ENCODE measurements at regions not wholly inside any gene's neighbourhood (a gene's known extent, or its start where the extent isn't known, plus 50 kb on each side); places are given as distances from the start of the nearest gene placed in this dataset.
"Not testable (repeated sequence)": the region's sequence is repeated elsewhere in the genome, so short reads cannot be mapped to it uniquely, and the experiment has no call there.

- H3K4me3 ChIP-seq (ENCODE audit: low read depth, low read length): no peak overlapping the region
- DNase-seq (ENCODE audit: low read depth): no peak
- TF ChIP-seq CTCF (IDR thresholded peaks at IDR 0.05; ENCODE audit: insufficient read depth, low read length): no peak
Observed at GRCh38 chr18:78433562-78433961, 546.1 kb upstream of the SALL3 start.

- no peak overlapping the region for H3K4me3 ChIP-seq (ENCODE audit: low read depth, low read length)
- TF ChIP-seq CTCF (IDR thresholded peaks at IDR 0.05; ENCODE audit: insufficient read depth, low read length): no peak
- no peak for DNase-seq (ENCODE audit: low read depth)
Observed at GRCh38 chr18:78436110-78436509, 543.5 kb upstream of the SALL3 start.

- not testable (repeated sequence) for DNase-seq (ENCODE audit: low read depth); H3K4me3 ChIP-seq (ENCODE audit: low read depth, low read length)
Observed at GRCh38 chr18:78438235-78438634, 541.4 kb upstream of the SALL3 start.

- no peak overlapping the region for H3K4me3 ChIP-seq (ENCODE audit: low read depth, low read length)
- TF ChIP-seq CTCF (IDR thresholded peaks at IDR 0.05; ENCODE audit: insufficient read depth, low read length): no peak
- DNase-seq (ENCODE audit: low read depth): no peak
Observed at GRCh38 chr18:78445880-78446279, 533.7 kb upstream of the SALL3 start.

GRCh38 chr18:78447211-78447610, 532.4 kb upstream of the SALL3 start:
- no peak overlapping the region for H3K4me3 ChIP-seq (ENCODE audit: low read depth, low read length)
- DNase-seq (ENCODE audit: low read depth): no peak
- TF ChIP-seq CTCF (IDR thresholded peaks at IDR 0.05; ENCODE audit: insufficient read depth, low read length): no peak

- DNase-seq (ENCODE audit: low read depth): no peak
- H3K4me3 ChIP-seq (ENCODE audit: low read depth, low read length): no peak overlapping the region
- TF ChIP-seq CTCF (IDR thresholded peaks at IDR 0.05; ENCODE audit: insufficient read depth, low read length): no peak
Observed at GRCh38 chr18:78448106-78448505, 531.5 kb upstream of the SALL3 start.

- DNase-seq (ENCODE audit: low read depth): no peak
- no peak overlapping the region for H3K4me3 ChIP-seq (ENCODE audit: low read depth, low read length)
- TF ChIP-seq CTCF (IDR thresholded peaks at IDR 0.05; ENCODE audit: insufficient read depth, low read length): no peak
Observed at GRCh38 chr18:78448591-78448990, 531.0 kb upstream of the SALL3 start.

Data from fibroblast of the aortic adventitia (primary cell).